H9 (cell line): ENCODE measurements at regions not wholly inside any gene's neighbourhood (a gene's known extent, or its start where the extent isn't known, plus 50 kb on each side); places are given as distances from the start of the nearest gene placed in this dataset.

Source experiments
- DNase-seq: peaks from one replicate; pipeline ENCODE4 v3.0.0-alpha.2; 2017
- H2AFZ ChIP-seq: one replicate; pipeline ENCODE4 v1.6.1; 2013; ENCODE audit warnings: mild to moderate bottlenecking, low read length, control low read depth, moderate library complexity
- H2AK5ac ChIP-seq: 2 replicates; pipeline ENCODE4 v1.6.1; 2013; ENCODE audit warnings: low read length, control low read depth, mixed read lengths; ENCODE audit not compliant: insufficient read length
- H2BK120ac ChIP-seq: one replicate; pipeline ENCODE4 v1.6.1; 2013; ENCODE audit warnings: low read depth, mild to moderate bottlenecking, low read length, control low read depth, inconsistent platforms; ENCODE audit not compliant: poor library complexity, severe bottlenecking
- H2BK12ac ChIP-seq: 2 replicates; pipeline ENCODE4 v1.6.1; 2013; ENCODE audit warnings: low read length, control low read depth, mixed read lengths, low read depth; ENCODE audit not compliant: insufficient read length
- H2BK15ac ChIP-seq: 2 replicates; pipeline ENCODE4 v1.6.1; 2013; ENCODE audit warnings: low read depth, low read length, control low read depth
- H2BK20ac ChIP-seq: one replicate; pipeline ENCODE4 v1.6.1; 2013; ENCODE audit warnings: low read depth, mild to moderate bottlenecking, low read length, control low read depth, inconsistent platforms; ENCODE audit not compliant: poor library complexity, severe bottlenecking
- H2BK5ac ChIP-seq: 2 replicates; pipeline ENCODE4 v1.6.1; 2013; ENCODE audit warnings: low read length, control low read depth, mixed read lengths; ENCODE audit not compliant: insufficient read length
- H3K14ac ChIP-seq: 2 replicates; pipeline ENCODE4 v1.6.1; 2013; ENCODE audit warnings: low read length, control low read depth; ENCODE audit not compliant: insufficient read depth
- H3K18ac ChIP-seq: 2 replicates; pipeline ENCODE4 v1.6.1; 2013; ENCODE audit warnings: low read depth, mild to moderate bottlenecking, mixed read lengths, low read length, control low read depth; ENCODE audit not compliant: insufficient read length
- H3K23ac ChIP-seq: 2 replicates; pipeline ENCODE4 v1.6.1; 2013; ENCODE audit warnings: low read length, control low read depth, mixed read lengths, low read depth; ENCODE audit not compliant: insufficient read length
- H3K23me2 ChIP-seq: 2 replicates; pipeline ENCODE4 v1.6.1; 2013; ENCODE audit warnings: low read depth, mild to moderate bottlenecking, mixed read lengths, low read length, control low read depth; ENCODE audit not compliant: insufficient read length, poor library complexity, severe bottlenecking
- H3K27ac ChIP-seq: 2 replicates; pipeline ENCODE4 v1.5.1; 2013; ENCODE audit warnings: low read length, control low read depth, mixed read lengths, low read depth; ENCODE audit not compliant: insufficient read length
- H3K27me3 ChIP-seq: 2 replicates; pipeline ENCODE4 v1.6.1; 2013; ENCODE audit warnings: low read length, control low read depth, inconsistent platforms; ENCODE audit not compliant: insufficient read depth
- H3K4ac ChIP-seq: 2 replicates; pipeline ENCODE4 v1.6.1; 2013; ENCODE audit warnings: low read depth, mild to moderate bottlenecking, control low read depth, inconsistent platforms, low read length, moderate library complexity
- H3K4me1 ChIP-seq: 2 replicates; pipeline ENCODE4 v1.6.1; 2013; ENCODE audit warnings: low read length, control low read depth, inconsistent platforms; ENCODE audit not compliant: insufficient read depth
- H3K4me2 ChIP-seq: 2 replicates; pipeline ENCODE4 v1.6.1; 2013; ENCODE audit warnings: low read length, control low read depth, mixed read lengths; ENCODE audit not compliant: insufficient read length, insufficient read depth
- H3K56ac ChIP-seq: 2 replicates; pipeline ENCODE4 v1.6.1; 2013; ENCODE audit warnings: low read depth, mild to moderate bottlenecking, mixed read lengths, low read length, control low read depth; ENCODE audit not compliant: insufficient read length
- H3K79me1 ChIP-seq: 2 replicates; pipeline ENCODE4 v1.6.1; 2013; ENCODE audit warnings: low read depth, mild to moderate bottlenecking, moderate library complexity, low read length, control low read depth, inconsistent platforms; ENCODE audit not compliant: insufficient read depth, poor library complexity, severe bottlenecking
- H3K79me2 ChIP-seq: 2 replicates; pipeline ENCODE4 v1.6.1; 2013; ENCODE audit warnings: low read length, control low read depth, inconsistent platforms; ENCODE audit not compliant: insufficient read depth
- H3K9ac ChIP-seq: 2 replicates; pipeline ENCODE4 v1.6.1; 2013; ENCODE audit warnings: low read length, control low read depth, mixed read lengths; ENCODE audit not compliant: insufficient read length; ENCODE audit errors: extremely low read depth
- H3K9me3 ChIP-seq: one replicate; pipeline ENCODE4 v1.6.1; 2013; ENCODE audit warnings: low read depth, low read length, inconsistent platforms; ENCODE audit not compliant: control insufficient read depth
- H3T11ph ChIP-seq: one replicate; pipeline ENCODE4 v1.6.1; 2013; ENCODE audit warnings: mild to moderate bottlenecking, low read length, control low read depth, inconsistent platforms
- H4K20me1 ChIP-seq: one replicate; pipeline ENCODE4 v1.6.1; 2013; ENCODE audit not compliant: control insufficient read depth, insufficient read length, insufficient read depth
- H4K5ac ChIP-seq: 2 replicates; pipeline ENCODE4 v1.6.1; 2013; ENCODE audit warnings: low read depth, mild to moderate bottlenecking, mixed read lengths, low read length, control low read depth; ENCODE audit not compliant: insufficient read length
- H4K8ac ChIP-seq: replicated peaks from 2 replicates; pipeline ENCODE4 v1.6.1; 2013; ENCODE audit warnings: low read length, control low read depth, mixed read lengths, low read depth; ENCODE audit not compliant: insufficient read length
- H4K91ac ChIP-seq: 2 replicates; pipeline ENCODE4 v1.6.1; 2013; ENCODE audit warnings: low read depth, mild to moderate bottlenecking, moderate library complexity, mixed read lengths, low read length, control low read depth; ENCODE audit not compliant: insufficient read length
- H3K27ac Mint-ChIP-seq, 3 experiments: 2 replicates in 2 of 3; 3 replicates in 1 of 3; pipeline ENCODE4 v1.8.0; 2020 to 2021; ENCODE audit warnings: mixed read lengths in 3 of 3, mild to moderate bottlenecking in 1 of 3, moderate library complexity in 1 of 3
- H3K27me3 Mint-ChIP-seq: 2 replicates; pipeline ENCODE4 v1.8.0; 2021; ENCODE audit warnings: low read depth, mild to moderate bottlenecking, moderate library complexity, mixed read lengths
- H3K36me3 Mint-ChIP-seq, 3 experiments: 2 replicates in 2 of 3; 3 replicates in 1 of 3; pipeline ENCODE4 v1.8.0; 2020 to 2021; ENCODE audit warnings: low read depth in 3 of 3, mixed read lengths in 3 of 3; ENCODE audit not compliant: insufficient read depth in 1 of 3
- H3K4me1 Mint-ChIP-seq, 2 experiments: 2 replicates each; pipeline ENCODE4 v1.8.0; 2020; ENCODE audit warnings: mixed read lengths in 2 of 2
- H3K4me3 Mint-ChIP-seq, 2 experiments: 2 replicates in 1 of 2; 3 replicates in 1 of 2; pipeline ENCODE4 v1.8.0; 2020 to 2021; ENCODE audit warnings: mild to moderate bottlenecking in 2 of 2, mixed read lengths in 2 of 2, moderate library complexity in 1 of 2
- H3K9me3 Mint-ChIP-seq, 2 experiments: 2 replicates in 1 of 2; 3 replicates in 1 of 2; pipeline ENCODE4 v1.8.0; 2020; ENCODE audit warnings: mild to moderate bottlenecking in 2 of 2, mixed read lengths in 2 of 2, moderate library complexity in 1 of 2
- CTCF ChIP-seq: fragments of 200-600 bp; sonication (generic); conservative IDR thresholded peaks from 3 replicates; pipeline ENCODE4 v1.8.0; 2021; ENCODE audit warnings: antibody characterized with exemption, mild to moderate bottlenecking
- WGBS: extraction: QIAGEN DNeasy Blood & Tissue Kit; methylation state at CpG from one replicate; pipeline ENCODE4 v1.1.7; 2013; ENCODE audit warnings: missing lambda C conversion rate, low lambda C conversion rate, mixed read lengths; ENCODE audit not compliant: insufficient read length; ENCODE audit errors: extremely low coverage; 5-methylcytosine and 5-hydroxymethylcytosine counted together

- H3K9me3 Mint-ChIP-seq = no peaks in the 10 kb centered on the region
- Histone ChIP-seq H3K4ac (no peak overlapping the region), H2BK120ac (no peak overlapping the region), H3T11ph (no peak overlapping the region), H4K91ac (no peak overlapping the region), H4K8ac (no peak overlapping the region), H3K56ac (no peak overlapping the region), H3K9ac (no peak overlapping the region), H3K4me1 (no peaks in the 10 kb centered on the region), H3K23me2 (no peaks in the 10 kb centered on the region), H3K79me1 (no peaks in the 10 kb centered on the region), H3K27me3 (no peaks in the 10 kb centered on the region), H3K9me3 (no peaks in the 10 kb centered on the region), H3K4me2 (no peak overlapping the region), H2BK15ac (no peak overlapping the region), H3K14ac (no peak overlapping the region), H2BK5ac (no peak overlapping the region), H2AFZ (no peak overlapping the region), H2AK5ac (no peak overlapping the region), H3K18ac (no peak overlapping the region), H3K27ac (no peak overlapping the region), H3K23ac (no peak overlapping the region), H2BK20ac (no peak overlapping the region), H4K20me1 (no peaks in the 10 kb centered on the region), H4K5ac (no peak overlapping the region), H3K79me2 (no peaks in the 10 kb centered on the region), H2BK12ac (no peak overlapping the region)
- no peaks in the 10 kb centered on the region for H3K27me3 Mint-ChIP-seq
- no CpG with 5 or more reads among the region's 5 CpGs for WGBS
- H3K4me3 Mint-ChIP-seq = no peak overlapping the region
- H3K4me1 Mint-ChIP-seq = peaks cover 5 to 10% of the 10 kb centered on the region in 2 experiments
- no peak for DNase-seq
- no peaks in the 10 kb centered on the region for H3K36me3 Mint-ChIP-seq
- no peak overlapping the region for H3K27ac Mint-ChIP-seq
- TF ChIP-seq CTCF = no peak
Measured at GRCh38 chr5:74030821-74031220, 404.8 kb downstream of the ARHGEF28 start.
